ENCODE measurements at regions not wholly inside any gene's neighbourhood (a gene's known extent, or its start where the extent isn't known, plus 50 kb on each side); places are given as distances from the start of the nearest gene placed in this dataset.
A peak's percentile ranks its signal among the peaks of the same experiment; 100 is the strongest.

- TF ChIP-seq ZNF274 (IDR thresholded peaks at IDR 0.05; ENCODE audit: insufficient read depth, insufficient read length): no peak
- peak; percentile 56 for TF ChIP-seq RAD21 (IDR thresholded peaks at IDR 0.05; ENCODE audit: insufficient read depth, low read depth, low read length)
- TF ChIP-seq EP300 (IDR thresholded peaks at IDR 0.05; ENCODE audit: borderline replicate concordance in 1 of 2, control insufficient read depth in 1 of 2, low read depth in 2 of 2, low read length in 2 of 2): no peak
- TF ChIP-seq PBX3 (IDR thresholded peaks at IDR 0.05; ENCODE audit: insufficient replicate concordance, low read depth, low read length): no peak
- TF ChIP-seq CUX1 (IDR thresholded peaks at IDR 0.05; ENCODE audit: insufficient replicate concordance, low read depth, low read length): no peak
- TF ChIP-seq RCOR1 (conservative IDR thresholded peaks at IDR 0.05; ENCODE audit: low read depth, low read length): no peak
- no peak for TF ChIP-seq CREM (IDR thresholded peaks at IDR 0.05; ENCODE audit: low read depth)
- TF ChIP-seq POLR2AphosphoS5 (IDR thresholded peaks at IDR 0.05; ENCODE audit: low read length): no peak
- no peak for TF ChIP-seq BMI1 (IDR thresholded peaks at IDR 0.05; ENCODE audit: borderline replicate concordance)
- no peak for TF ChIP-seq USF1 (IDR thresholded peaks at IDR 0.05; ENCODE audit: borderline replicate concordance, extremely low read length, insufficient read depth, low read depth, low read length)
- TF ChIP-seq CBX5 (IDR thresholded peaks at IDR 0.05; ENCODE audit: low read depth): no peak
- no peak for TF ChIP-seq BRCA1 (IDR thresholded peaks at IDR 0.05; ENCODE audit: low read depth, low read length)
- TF ChIP-seq MEF2B (IDR thresholded peaks at IDR 0.05; ENCODE audit: partially characterized antibody, poor library complexity, severe bottlenecking): no peak
Observed at GRCh38 chr11:62054484-62055121, 69.2 kb upstream of the INCENP start.
